ENCODE measurements at regions not wholly inside any gene's neighbourhood (a gene's known extent, or its start where the extent isn't known, plus 50 kb on each side); places are given as distances from the start of the nearest gene placed in this dataset.

DNA sequence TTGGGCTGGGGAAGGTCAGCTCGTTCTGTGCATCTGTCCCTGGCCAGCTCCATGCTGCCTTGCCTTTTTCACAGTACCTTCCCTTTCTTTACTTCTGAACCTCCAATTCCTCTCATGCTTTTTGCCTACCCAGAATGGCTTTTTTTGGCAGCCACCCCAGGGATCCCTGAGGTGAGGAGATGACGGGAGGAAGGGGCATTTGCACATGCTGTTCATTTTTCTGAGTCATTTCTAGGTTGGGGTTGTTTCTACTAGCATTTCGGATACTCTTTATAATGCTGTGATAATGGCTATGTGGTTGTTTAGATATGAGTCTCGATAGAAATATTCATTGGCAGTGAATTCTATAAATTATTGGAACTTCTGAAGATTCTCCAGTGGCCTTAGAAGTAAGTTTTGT, 415.1 kb upstream of the FZD8 start:
- H3K9me3 Mint-ChIP-seq, result peaks cover 9% of the 10 kb centered on the region
- H3K36me3 Mint-ChIP-seq (ENCODE audit: low read depth), result no peaks in the 10 kb centered on the region
- no peak overlapping the region for H3K4me3 Mint-ChIP-seq
- TF ChIP-seq, protein P1, sequence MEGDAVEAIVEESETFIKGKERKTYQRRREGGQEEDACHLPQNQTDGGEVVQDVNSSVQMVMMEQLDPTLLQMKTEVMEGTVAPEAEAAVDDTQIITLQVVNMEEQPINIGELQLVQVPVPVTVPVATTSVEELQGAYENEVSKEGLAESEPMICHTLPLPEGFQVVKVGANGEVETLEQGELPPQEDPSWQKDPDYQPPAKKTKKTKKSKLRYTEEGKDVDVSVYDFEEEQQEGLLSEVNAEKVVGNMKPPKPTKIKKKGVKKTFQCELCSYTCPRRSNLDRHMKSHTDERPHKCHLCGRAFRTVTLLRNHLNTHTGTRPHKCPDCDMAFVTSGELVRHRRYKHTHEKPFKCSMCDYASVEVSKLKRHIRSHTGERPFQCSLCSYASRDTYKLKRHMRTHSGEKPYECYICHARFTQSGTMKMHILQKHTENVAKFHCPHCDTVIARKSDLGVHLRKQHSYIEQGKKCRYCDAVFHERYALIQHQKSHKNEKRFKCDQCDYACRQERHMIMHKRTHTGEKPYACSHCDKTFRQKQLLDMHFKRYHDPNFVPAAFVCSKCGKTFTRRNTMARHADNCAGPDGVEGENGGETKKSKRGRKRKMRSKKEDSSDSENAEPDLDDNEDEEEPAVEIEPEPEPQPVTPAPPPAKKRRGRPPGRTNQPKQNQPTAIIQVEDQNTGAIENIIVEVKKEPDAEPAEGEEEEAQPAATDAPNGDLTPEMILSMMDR (conservative IDR thresholded peaks at IDR 0.05), result no peak
- no peak for DNase-seq (ENCODE audit: low read depth, low spot score)
- H3K27me3 Mint-ChIP-seq (ENCODE audit: low read depth), result no peaks in the 10 kb centered on the region
- no peak overlapping the region for H3K27ac Mint-ChIP-seq (ENCODE audit: unreplicated experiment)
- H3K4me1 Mint-ChIP-seq, result no peaks in the 10 kb centered on the region

DNA sequence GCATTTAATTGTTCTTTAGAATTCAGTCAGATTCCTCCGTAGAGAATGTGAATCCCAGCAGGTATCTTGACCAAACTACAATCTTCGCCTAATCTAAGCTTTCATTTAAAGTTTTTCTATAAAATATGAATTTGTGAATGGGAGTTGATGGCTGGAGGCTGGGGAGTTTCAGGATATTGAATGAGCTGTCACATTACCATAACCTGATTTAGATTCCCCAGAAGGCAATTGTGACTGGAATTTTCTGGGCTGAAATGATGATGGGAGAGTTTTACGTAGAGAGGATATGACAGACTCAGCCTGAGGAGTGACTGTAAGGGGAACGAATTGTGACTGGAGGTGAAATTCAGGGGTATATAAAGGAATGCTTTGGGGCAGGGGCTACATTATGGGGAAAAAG, 411.7 kb upstream of the FZD8 start:
- H3K4me3 Mint-ChIP-seq, result no peak overlapping the region
- DNase-seq (ENCODE audit: low read depth, low spot score), result no peak
- H3K9me3 Mint-ChIP-seq, result peaks cover 9% of the 10 kb centered on the region
- H3K4me1 Mint-ChIP-seq, result no peaks in the 10 kb centered on the region
- H3K27me3 Mint-ChIP-seq (ENCODE audit: low read depth), result no peaks in the 10 kb centered on the region
- TF ChIP-seq, protein P1 (conservative IDR thresholded peaks at IDR 0.05), result no peak
- no peak overlapping the region for H3K27ac Mint-ChIP-seq (ENCODE audit: unreplicated experiment)
- no peaks in the 10 kb centered on the region for H3K36me3 Mint-ChIP-seq (ENCODE audit: low read depth)

DNA sequence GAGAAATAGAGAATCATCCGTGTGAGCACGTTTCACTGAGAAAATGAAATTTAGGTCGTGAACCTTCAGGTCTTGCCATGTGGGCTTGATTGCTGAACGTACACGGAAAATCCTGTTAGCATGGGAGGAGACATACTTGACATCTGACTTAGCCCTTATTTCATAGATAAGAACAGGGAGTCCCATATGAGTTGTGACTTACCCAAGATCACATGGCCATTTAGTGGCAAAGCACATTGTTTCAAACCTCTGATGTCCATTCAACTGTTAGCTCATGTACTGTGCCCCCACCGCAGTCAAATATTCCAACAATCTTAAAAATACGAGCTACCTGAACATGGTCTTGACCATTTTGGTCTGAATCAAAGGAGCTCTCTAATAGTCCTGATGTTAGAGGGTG, 411.2 kb upstream of the FZD8 start:
- TF ChIP-seq, protein P1 (conservative IDR thresholded peaks at IDR 0.05), result no peak
- Mint-ChIP-seq H3K27ac (ENCODE audit: unreplicated experiment) (no peak overlapping the region), H3K27me3 (ENCODE audit: low read depth) (no peaks in the 10 kb centered on the region), H3K4me3 (no peak overlapping the region), H3K4me1 (no peaks in the 10 kb centered on the region), H3K9me3 (peaks cover 9% of the 10 kb centered on the region), H3K36me3 (ENCODE audit: low read depth) (no peaks in the 10 kb centered on the region)
- DNase-seq (ENCODE audit: low read depth, low spot score), result no peak

DNA sequence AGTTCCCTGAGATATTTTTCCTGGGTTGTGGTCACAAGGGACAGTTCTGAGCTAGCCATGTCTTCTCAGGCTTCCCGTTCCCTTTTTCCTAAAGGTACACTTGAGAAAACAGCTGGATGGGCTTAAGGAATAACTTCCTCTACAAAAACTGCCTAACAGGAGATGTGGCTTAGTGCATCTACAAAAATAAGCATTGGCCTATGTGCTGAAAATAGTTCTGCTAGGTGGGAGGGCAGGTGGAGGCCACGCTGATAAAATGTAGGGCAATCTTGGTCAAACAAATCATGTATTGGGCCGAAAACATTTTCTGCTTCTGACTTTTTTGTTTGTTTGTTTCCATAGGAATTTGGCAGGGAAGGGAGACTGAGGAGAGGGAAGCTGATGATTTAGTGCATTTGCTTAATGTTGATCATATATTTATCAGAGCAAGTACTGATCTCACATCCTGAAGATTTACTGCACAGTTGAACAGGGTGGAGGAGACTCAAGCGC, 409.4 kb upstream of the FZD8 start:
- H3K27ac Mint-ChIP-seq (ENCODE audit: unreplicated experiment), result peak overlapping the region; percentile 81
- H3K4me1 Mint-ChIP-seq, result no peaks in the 10 kb centered on the region
- H3K27me3 Mint-ChIP-seq (ENCODE audit: low read depth), result no peaks in the 10 kb centered on the region
- H3K36me3 Mint-ChIP-seq (ENCODE audit: low read depth), result no peaks in the 10 kb centered on the region
- H3K9me3 Mint-ChIP-seq, result peaks cover 11% of the 10 kb centered on the region
- DNase-seq (ENCODE audit: low read depth, low spot score), result no peak
- TF ChIP-seq, protein P1 (conservative IDR thresholded peaks at IDR 0.05), result no peak
- H3K4me3 Mint-ChIP-seq, result no peak overlapping the region

DNA sequence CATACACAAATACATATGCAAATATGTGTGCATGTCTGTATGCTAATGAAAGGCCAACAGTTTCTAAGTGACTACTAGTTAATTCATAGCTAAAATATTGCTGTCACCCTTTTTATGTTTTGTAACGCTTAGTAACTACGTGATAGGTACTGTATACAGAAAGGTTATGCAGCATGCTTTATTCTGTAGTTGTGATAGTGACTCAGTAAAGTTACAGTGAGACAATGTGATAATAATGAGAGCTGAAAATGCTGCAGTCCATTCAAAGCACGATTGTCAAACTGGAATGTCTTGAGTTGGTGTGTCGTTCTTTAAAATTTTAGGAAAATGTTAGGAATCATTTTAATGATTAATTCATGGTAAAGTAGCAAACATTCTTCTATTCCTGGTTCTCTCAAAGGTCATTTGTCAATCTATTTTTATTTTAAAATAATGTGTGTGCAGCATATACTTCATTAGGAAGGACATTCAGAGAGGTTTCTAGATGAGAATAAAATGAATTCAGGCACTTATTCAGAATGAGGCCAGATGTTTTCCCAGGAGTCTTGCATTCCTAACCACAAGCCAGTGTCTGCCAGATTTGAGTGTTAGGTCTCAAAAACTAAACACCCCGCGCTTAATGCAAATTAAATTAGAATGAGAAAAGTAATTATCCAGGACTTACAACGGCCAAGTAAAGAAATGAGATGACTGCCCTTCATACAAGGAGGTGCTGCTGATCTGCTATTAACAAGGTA, 408.8 kb upstream of the FZD8 start:
- DNase-seq (ENCODE audit: low read depth, low spot score), result no peak
- Mint-ChIP-seq H3K4me1 (no peaks in the 10 kb centered on the region), H3K27me3 (ENCODE audit: low read depth) (no peaks in the 10 kb centered on the region), H3K36me3 (ENCODE audit: low read depth) (no peaks in the 10 kb centered on the region), H3K4me3 (no peak overlapping the region), H3K27ac (ENCODE audit: unreplicated experiment) (peak overlapping the region; percentile 81), H3K9me3 (peaks cover 11% of the 10 kb centered on the region)
- TF ChIP-seq, protein P1 (conservative IDR thresholded peaks at IDR 0.05), result no peak

Data from neural crest cell (in vitro differentiated cells).